GM18909 (cell line): ENCODE measurements at regions not wholly inside any gene's neighbourhood (a gene's known extent, or its start where the extent isn't known, plus 50 kb on each side); places are given as distances from the start of the nearest gene placed in this dataset.
"Not testable (repeated sequence)": the region's sequence is repeated elsewhere in the genome, so short reads cannot be mapped to it uniquely, and the experiment has no call there.

ENCODE experiments used
- ATAC-seq: cut with Tn5 transposase; IDR thresholded peaks from one replicate; pipeline ENCODE4 v1.9.1; 2021; ENCODE audit warnings: mild to moderate bottlenecking; ENCODE audit not compliant: unreplicated experiment, poor library complexity

- no peak for ATAC-seq
Observed at GRCh38 chr9:73095425-73095824, 56.2 kb upstream of the ANXA1 start.

- ATAC-seq, result no peak
Observed at GRCh38 chr9:73093740-73094379, 57.8 kb upstream of the ANXA1 start.

- no peak for ATAC-seq
Observed at GRCh38 chr9:73093016-73093739, 58.5 kb upstream of the ANXA1 start.

- no peak for ATAC-seq
Observed at GRCh38 chr9:73091909-73092308, 59.8 kb upstream of the ANXA1 start.

GRCh38 chr9:73090214-73090613 lies 61.5 kb upstream of the ANXA1 start:
- ATAC-seq, result no peak

GRCh38 chr9:73089304-73089985 lies 62.2 kb upstream of the ANXA1 start:
- no peak for ATAC-seq

- ATAC-seq, result not testable (repeated sequence)
Observed at GRCh38 chr9:73087876-73088275, 63.8 kb upstream of the ANXA1 start.

GRCh38 chr9:73083519-73083918 lies 68.1 kb upstream of the ANXA1 start:
- no peak for ATAC-seq

GRCh38 chr9:73081979-73082657 lies 69.5 kb upstream of the ANXA1 start:
- peak; percentile 58 for ATAC-seq

GRCh38 chr9:73080110-73080694 lies 71.5 kb upstream of the ANXA1 start:
- no peak for ATAC-seq

- no peak for ATAC-seq
Observed at GRCh38 chr9:73079326-73079725, 72.3 kb upstream of the ANXA1 start.

- no peak for ATAC-seq
Observed at GRCh38 chr9:73077625-73078030, 74.0 kb upstream of the ANXA1 start.

GRCh38 chr9:73076970-73077369 lies 74.7 kb upstream of the ANXA1 start:
- no peak for ATAC-seq

GRCh38 chr9:73074176-73074708 lies 77.4 kb upstream of the ANXA1 start:
- no peak for ATAC-seq

GRCh38 chr9:73073337-73074175 lies 78.1 kb upstream of the ANXA1 start:
- ATAC-seq, result no peak

GRCh38 chr9:73067074-73067473 lies 84.6 kb upstream of the ANXA1 start:
- ATAC-seq, result no peak

GRCh38 chr9:73065439-73065838 lies 86.2 kb upstream of the ANXA1 start:
- no peak for ATAC-seq

GRCh38 chr9:73064315-73064714 lies 87.3 kb upstream of the ANXA1 start:
- ATAC-seq, result no peak

- ATAC-seq, result no peak
Observed at GRCh38 chr9:73061146-73061545, 90.5 kb upstream of the ANXA1 start.
